Loucy (cell line): ENCODE measurements at regions not wholly inside any gene's neighbourhood (a gene's known extent, or its start where the extent isn't known, plus 50 kb on each side); places are given as distances from the start of the nearest gene placed in this dataset.

ENCODE experiments used
- H2AFZ ChIP-seq: fragments of 200-600 bp; sonication (generic); 2 replicates; pipeline ENCODE4 v1.6.0; 2016; ENCODE audit warnings: antibody characterized with exemption, mild to moderate bottlenecking, low read length, moderate library complexity
- H3F3A ChIP-seq: fragments of 200-600 bp; 2 replicates; pipeline ENCODE4 v1.6.0; 2016; ENCODE audit warnings: antibody characterized with exemption, low read depth, mild to moderate bottlenecking
- H3K27me3 ChIP-seq: fragments of 200-600 bp; sonication (generic); 2 replicates; pipeline ENCODE4 v1.6.1; 2014; ENCODE audit warnings: low read length, mild to moderate bottlenecking; ENCODE audit not compliant: insufficient read depth, poor library complexity, severe bottlenecking
- H3K36me3 ChIP-seq: fragments of 200-600 bp; sonication (generic); 2 replicates; pipeline ENCODE4 v1.6.1; 2016; ENCODE audit warnings: low read length; ENCODE audit not compliant: insufficient read depth
- H3K4me1 ChIP-seq: fragments of 200-600 bp; sonication (generic); 2 replicates; pipeline ENCODE4 v1.5.1; 2014; ENCODE audit warnings: low read length, mild to moderate bottlenecking; ENCODE audit not compliant: insufficient read depth, poor library complexity, severe bottlenecking
- H3K4me2 ChIP-seq: fragments of 200-600 bp; sonication (generic); 2 replicates; pipeline ENCODE4 v1.6.0; 2014; ENCODE audit warnings: antibody characterized with exemption, low read length, low read depth, mild to moderate bottlenecking; ENCODE audit not compliant: poor library complexity, severe bottlenecking
- H3K4me3 ChIP-seq: fragments of 200-600 bp; sonication (generic); 2 replicates; pipeline ENCODE4 v1.5.1; 2014; ENCODE audit warnings: low read length, mild to moderate bottlenecking, mixed read lengths; ENCODE audit not compliant: poor library complexity, severe bottlenecking
- H3K79me2 ChIP-seq: fragments of 200-600 bp; sonication (generic); 2 replicates; pipeline ENCODE4 v1.6.1; 2014; ENCODE audit warnings: low read length; ENCODE audit not compliant: insufficient read depth
- H3K9ac ChIP-seq: fragments of 200-600 bp; sonication (generic); 2 replicates; pipeline ENCODE4 v1.6.0; 2014; ENCODE audit warnings: mild to moderate bottlenecking, low read depth, low read length, moderate library complexity; ENCODE audit not compliant: poor library complexity, severe bottlenecking
- H3K9me2 ChIP-seq: fragments of 200-600 bp; sonication (generic); replicated peaks from 2 replicates; pipeline ENCODE4 v1.6.1; 2016; ENCODE audit warnings: low read depth, low read length, mixed read lengths
- H3K9me3 ChIP-seq: fragments of 200-600 bp; sonication (generic); 2 replicates; pipeline ENCODE4 v1.6.1; 2014; ENCODE audit warnings: mild to moderate bottlenecking, antibody characterized with exemption, low read length, low read depth; ENCODE audit not compliant: insufficient read depth
- H4K20me1 ChIP-seq: fragments of 200-600 bp; sonication (generic); 2 replicates; pipeline ENCODE4 v1.6.0; 2014; ENCODE audit warnings: antibody characterized with exemption, low read length, mild to moderate bottlenecking; ENCODE audit not compliant: insufficient read depth, poor library complexity, severe bottlenecking
- CTCF ChIP-seq: fragments of 200-600 bp; sonication (generic); conservative IDR thresholded peaks from 2 replicates; pipeline ENCODE4 v1.5.1; 2014; ENCODE audit warnings: mild to moderate bottlenecking, antibody characterized with exemption, low read length
- EZH2phosphoT487 ChIP-seq: fragments of 200-600 bp; IDR thresholded peaks from 2 replicates; pipeline ENCODE4 v1.6.1; 2018; ENCODE audit warnings: antibody characterized with exemption, mild to moderate bottlenecking, moderate library complexity, borderline replicate concordance

GRCh38 chr2:191738003-191738402 lies 60.1 kb downstream of the NABP1 start:
- TF ChIP-seq EZH2phosphoT487 (no peak), CTCF (no peak)
- Histone ChIP-seq H3K36me3 (no peaks in the 10 kb centered on the region), H3K79me2 (no peaks in the 10 kb centered on the region), H3K4me3 (no peak overlapping the region), H3K27me3 (peaks cover 62% of the 10 kb centered on the region), H3F3A (peaks cover 3% of the 10 kb centered on the region; the same call in 1 of the 2 replicates), H2AFZ (no peak overlapping the region), H3K4me1 (peaks cover 13% of the 10 kb centered on the region), H3K9ac (no peak overlapping the region), H4K20me1 (no peaks in the 10 kb centered on the region), H3K4me2 (no peak overlapping the region), H3K9me2 (no peaks in the 10 kb centered on the region), H3K9me3 (no peaks in the 10 kb centered on the region)

GRCh38 chr2:191738667-191739066 lies 60.7 kb downstream of the NABP1 start:
- Histone ChIP-seq H2AFZ (no peak overlapping the region), H3K9me2 (no peaks in the 10 kb centered on the region), H3K9ac (no peak overlapping the region), H4K20me1 (no peaks in the 10 kb centered on the region), H3F3A (peaks cover 3% of the 10 kb centered on the region; the same call in 1 of the 2 replicates), H3K9me3 (no peaks in the 10 kb centered on the region), H3K27me3 (peaks cover 55% of the 10 kb centered on the region), H3K4me3 (no peak overlapping the region), H3K79me2 (no peaks in the 10 kb centered on the region), H3K4me1 (peaks cover 13% of the 10 kb centered on the region), H3K36me3 (no peaks in the 10 kb centered on the region), H3K4me2 (no peak overlapping the region)
- TF ChIP-seq CTCF (no peak), EZH2phosphoT487 (no peak)

- H3K79me2 ChIP-seq: no peaks in the 10 kb centered on the region
- H3F3A ChIP-seq: peaks cover 3% of the 10 kb centered on the region; the same call in 1 of the 2 replicates
- no peak overlapping the region for H3K4me3 ChIP-seq
- H3K9ac ChIP-seq: no peak overlapping the region
- H3K9me2 ChIP-seq: no peaks in the 10 kb centered on the region
- peaks cover 13% of the 10 kb centered on the region for H3K4me1 ChIP-seq
- no peaks in the 10 kb centered on the region for H4K20me1 ChIP-seq
- peaks cover 50% of the 10 kb centered on the region for H3K27me3 ChIP-seq
- H3K36me3 ChIP-seq: no peaks in the 10 kb centered on the region
- peak overlapping the region; percentile 30; the same call in 1 of the 2 replicates for H2AFZ ChIP-seq
- no peaks in the 10 kb centered on the region for H3K9me3 ChIP-seq
- H3K4me2 ChIP-seq: peak overlapping the region; percentile 54
- TF ChIP-seq EZH2phosphoT487: no peak
- no peak for TF ChIP-seq CTCF
These were observed 61.3 kb downstream of the NABP1 start for GRCh38 chr2:191739194-191739593.
